GM21576 (cell line): ENCODE measurements at regions not wholly inside any gene's neighbourhood (a gene's known extent, or its start where the extent isn't known, plus 50 kb on each side); places are given as distances from the start of the nearest gene placed in this dataset.

Experiments
- ATAC-seq: cut with Tn5 transposase; IDR thresholded peaks from one replicate; pipeline ENCODE4 v1.9.1; 2021; ENCODE audit warnings: mild to moderate bottlenecking, moderate library complexity; ENCODE audit not compliant: unreplicated experiment

DNA sequence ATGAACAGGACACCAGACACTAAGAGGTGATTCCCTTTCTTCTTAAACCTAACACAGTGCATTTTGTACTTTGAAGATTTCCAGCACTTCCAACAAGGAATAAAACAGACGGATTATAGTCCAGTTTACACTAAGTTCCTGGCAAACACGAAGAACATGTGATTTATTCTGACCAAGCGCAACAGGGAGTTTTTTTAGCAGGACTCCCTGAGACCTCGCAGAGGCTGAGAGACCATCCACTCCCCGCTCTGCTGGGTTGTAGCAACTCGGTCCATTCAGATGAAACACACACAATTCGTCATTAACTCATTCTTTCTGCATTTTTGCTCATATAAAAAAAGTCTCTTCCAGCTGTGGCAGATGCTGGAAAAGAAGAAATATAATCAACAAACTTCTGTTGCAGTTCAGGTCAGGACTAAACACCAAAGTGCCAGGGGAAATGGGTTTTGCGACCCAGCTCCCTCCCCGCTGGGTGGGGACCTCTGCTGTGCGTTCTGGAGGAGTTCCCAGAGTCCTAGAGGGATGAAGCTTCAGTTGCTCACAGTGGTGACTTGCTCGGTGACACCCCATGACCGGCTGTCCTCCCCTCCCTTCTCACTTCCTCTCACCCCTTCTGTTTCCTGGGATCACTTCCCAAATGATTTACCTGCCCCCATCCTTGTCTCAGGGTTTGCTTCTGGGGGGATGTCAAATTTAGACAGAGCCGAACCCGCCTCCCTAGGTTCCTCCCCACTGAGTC, 52.5 kb downstream of the KCNF1 start:
- no peak for ATAC-seq

DNA sequence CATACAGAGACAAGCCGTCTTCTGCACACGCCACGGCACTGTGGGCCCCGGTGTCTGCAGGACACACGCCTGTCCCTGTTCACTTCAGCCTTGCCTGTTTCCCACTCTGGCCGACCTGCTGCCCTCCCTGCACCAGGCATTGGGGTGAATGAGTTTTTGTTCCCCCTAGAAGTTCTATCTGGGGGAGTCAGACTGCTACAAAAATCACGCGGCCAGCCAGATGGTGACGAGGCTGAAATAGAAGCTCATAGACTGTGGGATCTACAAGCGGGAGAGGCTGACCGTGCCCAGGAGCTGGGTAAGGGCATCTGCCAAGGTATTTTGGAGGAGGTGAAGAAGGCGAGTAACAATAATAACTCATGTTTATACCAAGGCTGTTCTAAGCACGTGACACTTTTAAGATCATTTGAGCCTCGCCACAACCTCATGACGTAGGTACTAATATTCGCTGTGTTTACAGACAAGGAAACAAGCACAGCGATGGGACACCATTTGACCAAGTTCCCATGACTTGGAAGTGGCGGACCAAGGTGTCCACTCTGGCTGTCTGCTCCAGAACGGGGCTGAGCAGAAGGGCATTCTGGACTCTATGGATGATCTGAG, 53.6 kb downstream of the KCNF1 start:
- no peak for ATAC-seq

DNA sequence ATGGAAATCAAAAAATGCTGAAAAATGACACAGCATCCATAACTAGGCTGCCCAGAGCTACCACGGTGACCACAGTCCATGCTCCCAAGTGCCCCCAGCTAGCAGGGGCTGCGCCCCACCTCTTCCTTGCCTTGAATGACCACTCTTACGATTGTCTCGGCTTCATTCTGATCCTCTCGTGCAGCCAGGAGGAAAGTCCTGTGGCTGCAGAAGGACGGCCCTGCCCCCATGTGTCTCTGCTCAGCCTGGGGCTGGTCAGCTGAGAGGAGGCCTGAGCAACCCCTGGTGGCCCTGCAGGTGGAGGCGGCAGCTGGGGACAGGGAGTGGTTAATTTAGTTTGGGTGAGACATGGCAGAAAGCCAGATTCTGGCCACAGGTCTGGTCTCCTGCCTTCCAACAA, 54.3 kb downstream of the KCNF1 start:
- no peak for ATAC-seq

DNA sequence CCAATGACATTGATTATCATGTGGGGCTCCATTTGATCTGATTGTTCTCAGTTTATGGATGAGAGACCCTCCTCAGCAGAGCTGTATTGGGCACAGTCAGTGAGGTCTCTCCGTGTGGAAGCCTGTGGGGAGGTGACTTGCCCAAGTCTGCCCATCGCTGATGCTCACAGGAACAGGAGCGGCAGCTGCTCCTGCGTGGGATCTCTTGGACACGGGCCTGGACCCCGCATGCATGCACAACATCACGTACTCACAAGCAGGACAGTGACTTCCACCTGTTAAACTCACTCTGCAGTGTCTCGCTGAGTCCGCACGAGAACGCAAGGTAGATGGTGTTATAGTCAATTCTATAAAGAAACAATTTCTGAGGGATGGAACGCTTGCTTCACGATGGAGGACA, 55.0 kb downstream of the KCNF1 start:
- ATAC-seq, result no peak

DNA sequence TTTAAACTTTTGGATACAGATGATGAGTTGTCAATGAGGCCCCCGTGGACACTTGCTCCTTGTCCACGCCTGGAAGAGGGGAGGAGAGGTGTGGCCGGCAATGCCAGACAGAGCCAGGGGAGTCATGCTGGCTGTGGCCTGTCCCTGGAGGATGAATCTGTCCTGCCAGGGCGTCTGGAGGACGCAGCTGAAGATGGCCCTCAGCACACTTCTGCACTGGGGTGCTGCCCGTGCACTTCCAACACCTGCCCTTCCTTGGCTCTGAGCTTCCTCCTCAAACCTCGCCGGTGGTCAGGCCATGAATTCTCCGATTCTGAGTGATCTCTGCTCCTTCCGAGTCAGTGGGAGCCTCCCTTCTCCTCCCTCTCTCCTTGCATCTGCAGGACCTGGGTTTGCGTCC, 56.4 kb downstream of the KCNF1 start:
- ATAC-seq, result no peak

DNA sequence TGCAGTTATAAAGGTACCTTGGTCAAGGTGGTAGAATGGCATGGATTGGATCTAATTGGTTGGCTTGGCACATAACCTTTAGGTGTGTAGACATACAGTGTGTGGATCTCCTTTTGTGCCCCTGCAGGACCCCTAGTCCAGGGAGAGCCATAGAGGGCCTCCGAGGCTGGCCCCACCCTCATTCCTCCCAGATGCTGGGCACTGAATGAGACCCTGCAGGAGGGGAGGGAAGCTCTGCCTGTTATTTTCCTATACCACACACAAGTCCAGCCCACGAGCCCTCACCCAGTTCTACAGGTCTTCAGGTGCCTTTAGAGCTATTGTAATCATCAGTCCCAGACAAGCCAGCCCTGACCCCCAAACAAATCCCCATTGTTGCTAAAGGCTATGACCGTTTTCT, 58.9 kb downstream of the KCNF1 start:
- no peak for ATAC-seq

DNA sequence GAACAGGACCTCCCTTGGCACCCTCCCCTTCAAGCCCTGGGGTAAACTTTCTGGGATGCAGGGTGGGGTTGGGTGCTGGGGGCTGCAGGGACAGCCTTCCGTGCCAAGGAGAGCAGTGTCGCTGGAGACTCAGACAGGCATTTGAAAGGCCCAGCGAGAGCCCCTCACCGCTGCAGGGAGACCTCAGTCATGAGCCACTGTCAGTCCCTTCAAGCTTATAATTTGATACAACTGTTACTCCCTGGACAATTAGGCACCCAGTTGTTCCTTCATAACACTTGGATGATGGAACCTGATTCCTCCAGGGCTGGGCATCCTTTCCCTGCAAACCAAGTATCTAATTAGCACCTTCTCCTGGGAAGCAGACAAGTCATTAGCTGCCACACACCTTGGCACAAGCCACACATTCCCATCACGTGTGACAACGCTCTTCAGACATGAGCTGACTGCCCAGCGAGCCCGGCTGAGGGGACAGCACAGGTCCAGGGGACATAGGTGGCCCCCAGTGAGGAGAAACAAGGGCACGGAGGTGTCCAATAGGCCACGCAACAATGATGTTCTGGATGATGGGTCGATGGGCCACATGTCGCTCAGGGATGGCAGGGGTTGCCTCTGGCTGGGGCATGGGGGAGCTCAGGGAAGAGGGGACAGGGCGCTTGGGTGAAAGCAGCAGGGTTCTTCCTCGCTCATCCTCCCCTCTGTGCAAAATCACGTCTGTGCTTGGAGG, 59.6 kb downstream of the KCNF1 start:
- ATAC-seq, result no peak

DNA sequence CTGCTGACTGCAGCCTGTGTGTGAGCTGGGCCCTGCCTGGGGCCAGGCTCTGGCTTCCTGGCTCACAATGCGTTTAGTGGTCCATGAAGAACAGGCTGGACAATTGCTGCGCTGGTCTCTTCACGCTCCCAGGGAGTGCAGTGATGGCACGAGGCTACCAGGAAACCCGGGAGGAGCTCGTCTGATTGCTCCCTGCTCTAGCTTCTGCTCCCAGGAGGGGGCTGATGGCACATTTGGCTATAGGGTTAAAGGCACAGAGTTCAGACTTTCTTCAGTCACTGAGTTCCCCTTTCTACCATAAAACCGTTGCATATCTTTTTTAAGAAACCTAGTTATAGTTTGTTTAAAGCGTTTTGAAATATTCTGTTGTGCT, 60.1 kb downstream of the KCNF1 start:
- ATAC-seq, result no peak

DNA sequence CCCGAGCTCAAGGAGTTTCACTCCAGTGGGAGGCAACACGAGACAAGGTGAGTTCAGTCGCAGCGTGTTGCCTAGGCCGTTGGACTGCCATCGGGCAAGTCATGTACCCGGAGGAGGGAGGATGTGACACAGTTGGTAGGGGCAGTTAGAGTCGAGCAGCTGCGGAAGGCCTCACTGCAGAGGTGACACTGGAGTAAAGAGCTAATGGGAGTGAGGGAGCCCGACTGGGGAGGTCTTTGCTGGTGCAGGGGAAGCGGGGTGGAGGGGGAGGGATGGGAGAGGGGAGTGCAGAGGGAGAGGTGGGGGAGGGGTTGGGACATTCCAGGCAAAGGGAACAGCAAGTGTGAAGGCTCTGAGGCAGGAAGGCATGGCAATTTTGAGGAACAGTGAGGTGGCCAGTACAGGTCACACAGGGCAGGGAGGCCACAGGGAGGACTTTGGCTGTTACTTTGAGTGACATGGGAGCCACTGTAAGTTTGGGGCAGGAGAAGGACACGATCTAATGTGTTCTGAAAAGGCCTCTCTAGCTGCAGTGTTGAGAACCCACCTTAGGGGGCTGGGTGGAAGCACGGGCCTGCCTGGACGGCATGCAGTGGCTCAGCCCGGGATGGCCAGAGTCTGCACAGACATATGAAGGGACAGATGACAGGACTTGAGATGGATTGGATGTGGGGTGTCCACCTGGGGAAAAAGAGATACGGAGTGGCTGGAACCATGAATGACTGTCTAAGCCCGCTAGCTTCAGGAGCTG, 61.1 kb downstream of the KCNF1 start:
- ATAC-seq, result no peak

DNA sequence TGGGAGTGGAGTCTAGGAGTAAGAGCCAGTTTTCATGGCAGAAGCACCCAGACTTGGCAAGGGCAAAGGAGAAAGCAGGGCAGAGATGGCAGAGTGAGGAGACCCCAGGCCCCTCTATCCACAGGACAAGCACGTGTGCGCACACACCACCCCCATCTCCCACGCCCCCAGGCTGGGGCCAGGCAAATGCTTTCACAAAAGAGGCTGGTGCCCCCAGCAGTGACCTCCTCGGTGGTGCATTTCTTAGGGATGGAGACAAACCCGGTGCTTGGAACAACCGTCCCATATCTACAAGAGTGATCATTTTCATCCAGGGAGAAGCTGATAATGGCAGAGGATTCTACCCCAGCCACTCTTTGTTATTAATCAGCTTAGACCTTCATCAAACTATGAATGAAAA, 62.0 kb downstream of the KCNF1 start:
- ATAC-seq, result no peak

DNA sequence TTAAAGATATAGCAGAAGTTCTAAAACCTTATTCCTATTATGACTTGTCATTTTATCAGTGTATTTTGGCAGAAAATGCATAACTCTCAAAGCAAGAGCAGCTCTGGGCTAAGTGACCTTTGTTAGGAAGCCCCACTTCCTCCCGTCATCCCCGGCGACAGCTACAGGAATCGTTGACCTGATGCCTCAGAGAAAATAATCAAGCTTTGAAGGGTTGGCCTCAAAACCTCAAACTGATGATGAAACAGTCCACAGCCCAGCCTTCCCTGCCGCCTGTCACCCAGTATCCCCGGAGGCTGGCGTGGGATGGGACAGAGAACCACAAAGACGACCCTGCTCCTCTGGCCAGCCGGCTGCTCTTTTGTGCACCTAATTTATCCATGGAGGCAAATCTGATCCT, 65.3 kb downstream of the KCNF1 start:
- no peak for ATAC-seq

DNA sequence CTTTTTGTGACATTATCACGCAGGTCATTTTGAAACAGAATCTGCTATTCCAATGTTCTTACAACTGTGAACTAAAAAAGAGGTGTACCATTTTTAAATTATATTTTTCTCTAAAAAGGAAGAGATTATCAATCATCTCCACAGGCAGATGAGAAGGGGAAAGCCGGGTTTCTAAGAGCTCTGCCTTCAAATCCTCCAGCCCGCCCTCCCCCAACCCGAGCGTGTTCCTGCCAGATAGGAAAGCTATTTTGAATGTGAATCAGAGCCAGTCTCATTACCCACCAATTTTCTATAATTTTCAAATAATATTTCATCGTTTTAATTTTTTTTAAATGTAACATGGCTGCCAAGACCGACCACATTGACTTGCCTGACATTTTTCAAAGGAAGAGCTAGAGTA, 65.9 kb downstream of the KCNF1 start:
- no peak for ATAC-seq

DNA sequence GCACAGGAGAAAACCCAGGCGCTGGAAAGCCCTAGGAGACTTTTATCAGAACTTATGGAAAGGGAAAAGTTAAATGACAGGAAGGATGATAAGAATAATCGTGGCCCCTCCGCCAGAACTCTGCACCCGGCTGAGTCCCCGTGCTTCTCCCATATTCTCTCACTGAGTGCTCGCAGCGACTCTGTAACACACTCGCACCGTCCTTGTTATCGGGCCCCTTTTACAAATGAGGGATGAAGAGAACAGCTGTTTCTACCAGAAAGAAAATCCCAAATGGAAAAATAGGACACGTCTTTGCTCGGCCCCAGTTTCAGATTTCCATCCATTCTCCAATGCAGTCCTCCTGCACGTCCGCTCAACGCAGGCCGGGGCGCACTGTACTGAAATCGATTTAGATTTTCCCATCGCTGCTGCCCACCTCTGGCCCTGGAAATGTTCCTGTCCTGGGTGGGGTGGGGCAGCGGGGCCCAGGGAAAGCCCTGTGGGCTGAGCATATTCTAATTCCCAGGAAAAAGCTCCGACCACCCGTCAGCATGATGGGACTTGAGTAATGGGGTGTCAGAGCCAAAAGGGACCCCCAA, 66.4 kb downstream of the KCNF1 start:
- no peak for ATAC-seq

DNA sequence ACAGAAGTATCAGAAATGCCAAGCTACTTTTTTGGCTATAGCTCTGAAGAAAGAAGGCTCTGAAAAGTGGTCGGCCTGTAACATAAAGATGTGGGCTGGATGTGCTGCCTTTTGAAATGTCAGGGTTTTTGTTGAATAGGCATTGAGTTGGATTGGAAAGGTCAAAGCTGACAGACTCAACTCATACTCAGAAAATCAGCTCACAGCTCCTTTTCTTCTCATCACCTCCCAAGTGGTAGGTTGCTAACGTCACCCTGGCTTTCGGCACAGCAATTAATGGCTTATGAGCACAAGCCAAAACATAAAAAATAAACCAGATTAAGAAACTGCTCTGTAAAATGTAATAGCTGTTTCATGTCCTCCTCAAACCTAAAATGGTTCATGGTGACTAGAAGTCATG, 68.3 kb downstream of the KCNF1 start:
- no peak for ATAC-seq

DNA sequence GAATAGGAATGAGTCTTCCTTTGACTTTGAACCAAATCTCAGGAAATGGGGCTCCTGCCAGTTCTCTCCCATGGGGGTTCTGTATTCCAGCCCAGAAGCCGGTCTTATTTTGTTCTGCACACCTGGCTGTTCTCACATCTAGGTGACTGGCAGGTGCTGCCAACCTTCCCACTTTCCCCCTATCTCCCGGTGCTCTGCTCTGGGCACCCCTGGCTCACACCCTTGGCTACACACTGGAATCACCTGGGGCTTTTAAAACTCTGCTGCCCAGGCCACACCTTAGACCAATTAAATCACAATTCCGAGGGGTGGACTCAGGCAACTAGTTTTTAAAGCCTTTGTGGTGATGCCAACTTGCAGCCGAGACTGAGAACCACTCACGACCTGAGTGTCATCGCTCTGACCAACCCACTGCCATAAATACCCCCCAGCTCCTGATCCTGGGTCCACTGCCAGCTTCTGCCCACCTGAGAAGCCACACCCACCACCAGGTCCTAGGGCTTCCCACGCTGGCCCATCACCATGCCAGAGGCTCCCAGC, 69.2 kb downstream of the KCNF1 start:
- ATAC-seq, result no peak

DNA sequence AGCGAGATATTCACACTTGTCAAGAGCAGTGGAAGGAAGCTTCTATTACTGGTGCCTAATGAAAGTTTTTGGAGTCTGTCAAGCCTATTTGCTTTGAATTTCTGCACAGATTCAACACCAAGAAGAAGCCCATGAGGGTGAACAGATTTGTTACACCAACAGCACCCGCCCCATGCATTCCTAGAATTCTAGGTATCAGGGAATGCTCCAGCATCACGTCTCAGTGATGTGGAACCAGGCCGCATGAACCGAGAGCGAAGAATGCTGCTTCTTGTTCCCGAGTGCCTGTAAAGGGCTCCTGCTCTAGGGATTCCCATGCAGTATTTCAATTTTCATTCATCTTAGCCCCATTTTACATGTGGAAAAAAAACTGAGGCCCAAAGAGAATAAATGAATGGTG, 69.7 kb downstream of the KCNF1 start:
- ATAC-seq, result no peak

DNA sequence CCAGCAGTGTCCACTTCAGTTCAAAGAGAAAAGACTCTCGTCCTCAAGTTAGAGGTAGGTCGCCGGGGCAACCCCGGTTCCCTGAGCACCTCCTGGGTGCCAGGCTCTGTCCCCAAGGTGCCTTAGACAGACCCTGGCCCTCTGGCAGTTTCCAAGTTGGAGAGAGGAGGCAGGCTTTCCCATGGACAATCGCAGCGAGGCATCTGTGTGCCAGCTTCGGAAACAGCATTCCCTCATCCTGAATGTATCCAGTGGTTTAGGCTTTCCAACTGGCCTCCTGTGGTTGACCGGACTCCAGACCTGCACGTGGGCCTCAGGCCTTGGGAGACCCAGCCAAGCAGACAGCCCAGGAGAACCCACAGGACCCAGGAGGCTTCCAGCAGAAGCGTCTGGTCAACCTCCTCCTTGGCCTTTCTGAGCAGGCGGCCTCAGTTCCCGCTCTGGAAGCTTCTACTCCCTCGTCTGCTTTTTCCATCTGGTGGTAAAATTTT, 70.3 kb downstream of the KCNF1 start:
- no peak for ATAC-seq

DNA sequence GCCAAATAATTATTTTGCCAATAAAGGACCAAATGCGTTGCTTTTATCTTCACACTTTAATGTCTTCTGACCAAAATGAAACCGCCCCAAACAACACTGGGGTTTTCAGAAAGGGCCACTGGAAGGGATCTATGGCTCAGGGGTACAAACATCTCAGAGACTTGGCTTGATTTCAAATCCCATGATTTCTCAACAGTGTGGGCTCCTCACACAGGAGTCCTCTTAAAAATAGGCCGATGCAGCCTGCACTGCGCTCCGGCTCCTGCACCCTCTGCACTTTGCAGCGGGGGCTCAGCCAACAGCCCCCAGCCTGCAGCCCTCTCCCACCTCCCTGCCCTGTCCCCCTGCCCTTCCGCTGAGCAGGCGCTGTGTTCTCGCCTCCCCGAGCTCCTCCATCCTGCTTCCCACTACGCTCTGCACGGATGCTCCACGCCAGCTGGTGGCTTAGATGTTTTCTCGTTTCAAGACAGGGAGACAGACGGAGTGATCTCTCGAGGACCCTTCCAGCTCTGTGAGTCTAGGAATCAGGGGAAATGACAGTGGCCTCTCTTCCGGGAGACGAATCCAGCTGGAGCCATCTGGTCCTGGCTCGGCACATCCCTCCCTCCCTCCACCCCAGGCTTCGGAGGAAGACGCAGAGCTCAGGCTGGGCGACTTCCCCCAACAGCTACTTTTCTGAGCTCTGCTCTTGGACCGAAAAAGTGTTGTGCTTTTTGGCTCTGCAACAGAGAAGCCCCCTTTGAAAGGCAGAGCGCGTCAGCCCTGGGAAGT, 71.4 kb downstream of the KCNF1 start:
- no peak for ATAC-seq

DNA sequence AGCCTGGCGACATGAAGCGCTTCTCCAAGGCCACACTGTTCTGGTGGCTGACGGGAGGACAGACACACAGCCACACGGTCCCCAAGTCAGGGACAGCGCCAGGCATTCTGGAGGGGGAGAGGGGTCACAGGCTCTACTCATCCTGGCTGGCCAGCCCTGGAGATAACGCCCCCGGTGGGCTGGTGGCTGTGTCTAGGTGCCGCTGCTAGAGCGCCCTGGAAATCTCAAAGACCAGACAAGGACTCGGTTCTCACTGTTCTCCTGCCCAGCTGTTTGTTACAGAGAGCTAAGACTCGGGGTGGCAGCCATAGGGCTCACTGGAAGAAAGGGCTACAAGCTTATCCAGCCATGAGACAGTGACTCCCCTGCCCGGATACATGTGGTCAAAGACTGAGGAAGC, 72.0 kb downstream of the KCNF1 start:
- ATAC-seq, result no peak
